Fibroblast of lung (primary cell): ENCODE measurements at regions not wholly inside any gene's neighbourhood (a gene's known extent, or its start where the extent isn't known, plus 50 kb on each side); places are given as distances from the start of the nearest gene placed in this dataset.

Experiments used
- CTCF ChIP-seq, 2 donors: IDR thresholded peaks in 1 of 2; conservative IDR thresholded peaks in 1 of 2; 1 replicate in 1 of 2; 2 replicates in 1 of 2; pipeline ENCODE4 v1.5.1; 2011 to 2012; ENCODE audit warnings: low read length in 2 of 2, control low read depth in 1 of 2, inconsistent platforms in 1 of 2, low read depth in 1 of 2, mild to moderate bottlenecking in 1 of 2
- EZH2 ChIP-seq: IDR thresholded peaks from 2 replicates; pipeline ENCODE4 v1.5.1; 2012; ENCODE audit warnings: low read length, control low read depth, mild to moderate bottlenecking; ENCODE audit errors: missing control alignments

- TF ChIP-seq CTCF (conservative IDR thresholded peaks at IDR 0.05 in 1 of 2, IDR thresholded peaks at IDR 0.05 in 1 of 2; ENCODE audit: low read depth in 1 of 2, low read length in 2 of 2), result no peak
- TF ChIP-seq EZH2, result no peak
Observed at GRCh38 chr7:22882106-22882505, 59.5 kb upstream of the TOMM7 start.
